GM18870 (cell line): ENCODE measurements at regions not wholly inside any gene's neighbourhood (a gene's known extent, or its start where the extent isn't known, plus 50 kb on each side); places are given as distances from the start of the nearest gene placed in this dataset.
"Not testable (repeated sequence)": the region's sequence is repeated elsewhere in the genome, so short reads cannot be mapped to it uniquely, and the experiment has no call there.

Experiments used
- ATAC-seq: cut with Tn5 transposase; IDR thresholded peaks from one replicate; pipeline ENCODE4 v1.9.1; 2021; ENCODE audit warnings: moderate library complexity; ENCODE audit not compliant: unreplicated experiment

DNA sequence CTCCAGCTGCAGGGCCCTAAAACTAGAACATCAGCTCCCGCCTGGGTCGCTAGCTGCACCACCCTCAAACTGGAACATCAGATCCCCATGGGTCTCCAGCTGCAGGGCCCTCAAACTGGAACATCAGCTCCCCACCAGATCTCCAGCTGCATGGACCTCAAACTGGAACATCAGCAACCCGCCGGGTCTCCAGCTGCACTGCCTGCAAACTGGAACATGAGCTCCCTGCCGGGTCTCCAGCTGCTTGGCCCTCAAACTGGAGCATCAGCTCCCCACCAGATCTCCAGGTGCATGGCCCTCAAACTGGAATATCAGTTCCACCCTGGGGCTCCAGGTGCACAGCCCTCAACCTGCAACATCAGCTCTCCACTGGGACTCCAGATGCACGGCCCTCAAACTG, 82.7 kb downstream of the TFRC start:
- not testable (repeated sequence) for ATAC-seq

DNA sequence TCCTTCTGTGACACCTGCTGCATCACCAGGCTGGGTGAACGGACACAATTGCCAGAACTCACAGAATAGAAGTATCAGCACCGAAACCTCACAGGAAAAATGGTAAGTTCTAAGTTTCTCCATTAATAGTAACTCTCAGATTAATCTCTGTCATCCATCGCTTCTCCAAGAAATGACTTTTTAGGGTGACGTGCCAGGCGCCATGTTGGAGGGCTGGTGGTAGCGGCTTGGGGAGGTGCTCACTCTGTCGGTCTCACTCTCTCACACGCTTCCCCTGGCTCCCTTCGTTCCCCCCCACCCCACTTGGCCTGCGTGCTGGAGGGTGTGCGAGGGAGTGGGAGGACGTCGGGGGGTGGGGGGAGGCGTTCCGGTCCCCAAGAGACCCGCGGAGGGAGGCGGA, 85.6 kb downstream of the TFRC start:
- not testable (repeated sequence) for ATAC-seq

DNA sequence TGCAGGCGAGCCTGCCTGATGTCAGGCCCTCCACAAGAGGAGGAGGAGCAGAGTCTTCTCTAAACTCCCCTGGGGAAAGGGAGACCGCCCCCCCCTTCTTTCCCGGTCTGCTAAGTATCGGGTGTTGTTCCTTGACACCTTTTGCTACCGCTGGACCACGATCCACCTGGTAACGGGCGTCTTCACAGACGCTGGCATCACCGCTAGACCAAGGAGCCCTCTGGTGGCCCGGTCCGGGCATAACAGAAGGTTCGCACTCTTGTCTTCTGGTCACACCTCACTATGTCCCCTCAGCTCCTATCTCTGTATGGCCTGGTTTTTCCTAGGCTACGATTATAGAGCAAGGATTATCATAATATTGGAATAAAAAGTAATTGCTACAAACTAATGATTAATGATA, 86.0 kb upstream of the TNK2 start:
- not testable (repeated sequence) for ATAC-seq

DNA sequence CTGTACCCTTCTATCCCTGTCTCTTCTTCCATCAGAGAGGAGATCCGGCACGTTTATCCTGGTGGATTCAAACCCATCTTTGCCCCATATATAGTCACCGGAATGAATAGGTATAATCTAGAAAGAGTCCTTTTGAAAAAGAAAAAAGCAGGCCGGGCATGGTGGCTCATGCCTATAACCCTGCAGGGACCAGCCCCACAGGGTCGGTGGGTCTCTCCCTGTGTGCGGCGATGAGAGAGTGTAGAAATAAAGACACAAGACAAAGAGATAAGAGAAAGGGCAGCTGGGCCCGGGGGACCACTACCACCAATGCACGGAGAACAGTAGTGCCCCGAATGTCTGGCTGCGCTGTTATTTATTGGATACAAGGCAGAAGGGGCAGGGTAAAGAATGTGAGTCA, 85.3 kb upstream of the TNK2 start:
- not testable (repeated sequence) for ATAC-seq

DNA sequence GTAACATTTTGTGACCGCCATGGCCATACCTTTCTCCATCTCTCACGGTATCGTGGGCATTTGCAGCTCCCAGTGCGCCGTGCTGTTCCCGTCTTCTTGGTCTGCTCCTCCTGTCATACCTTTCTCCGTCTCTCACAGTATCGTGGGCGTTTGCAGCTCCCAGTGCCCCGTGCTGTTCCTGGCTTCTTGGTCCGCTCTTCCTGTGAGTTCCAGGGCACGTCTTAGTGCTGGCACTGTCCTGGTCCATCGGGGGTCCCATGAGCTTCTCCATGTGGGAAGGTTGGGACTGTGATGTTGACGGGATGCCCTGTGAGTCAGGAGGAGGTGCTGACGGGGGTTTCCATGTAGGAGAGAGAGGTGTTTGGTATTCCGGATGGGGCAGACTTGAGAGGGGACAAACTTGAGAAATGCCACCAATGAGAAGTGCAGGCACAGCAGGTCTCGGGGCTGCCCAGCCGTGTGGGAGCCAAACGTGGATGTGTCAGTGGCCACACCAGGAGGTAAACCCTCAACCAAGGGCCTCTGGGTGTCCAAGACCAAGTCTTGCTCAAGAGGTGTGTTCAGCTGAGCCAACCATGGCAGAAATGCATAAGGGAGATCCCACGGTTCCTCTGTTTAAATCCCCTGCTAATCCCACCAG, 84.7 kb upstream of the TNK2 start:
- not testable (repeated sequence) for ATAC-seq

DNA sequence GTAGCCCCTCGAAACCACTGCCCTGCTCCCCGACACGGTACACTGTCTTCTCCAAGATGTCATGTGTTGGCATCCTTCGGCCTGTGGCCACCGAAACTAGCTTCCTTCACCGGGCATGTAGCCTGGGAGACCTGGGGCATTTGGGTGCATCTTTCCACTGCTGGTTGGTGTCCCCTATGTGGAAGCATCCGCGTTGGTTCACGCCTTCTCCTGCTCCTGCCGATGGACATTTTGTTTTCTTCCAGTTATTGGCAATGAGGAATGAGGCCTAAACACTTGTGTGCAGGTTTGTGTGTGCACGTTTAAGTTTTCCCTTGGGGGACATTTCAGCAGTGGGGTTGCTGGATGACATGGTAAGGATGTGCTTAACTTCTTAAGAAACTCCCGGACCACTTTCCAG, 83.6 kb upstream of the TNK2 start:
- not testable (repeated sequence) for ATAC-seq

DNA sequence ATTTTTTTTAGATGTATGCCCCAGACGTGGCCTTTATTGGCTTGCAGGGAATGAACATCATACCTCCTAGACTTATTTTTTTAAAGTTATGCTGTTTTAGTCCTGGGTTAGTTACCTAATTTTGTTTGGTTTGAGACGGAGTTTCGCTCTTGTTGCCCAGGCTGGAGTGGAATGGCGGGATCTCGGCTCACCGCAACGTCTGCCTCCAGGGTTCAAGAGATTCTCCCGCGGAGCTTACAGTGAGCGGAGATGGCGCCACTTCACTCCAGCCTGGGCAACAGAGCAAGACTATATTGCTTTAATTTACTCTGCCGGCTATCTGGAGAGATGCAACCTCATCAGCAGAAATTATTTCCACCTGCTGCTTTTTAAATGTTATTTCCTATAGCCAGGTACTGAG, 82.9 kb upstream of the TNK2 start:
- not testable (repeated sequence) for ATAC-seq

DNA sequence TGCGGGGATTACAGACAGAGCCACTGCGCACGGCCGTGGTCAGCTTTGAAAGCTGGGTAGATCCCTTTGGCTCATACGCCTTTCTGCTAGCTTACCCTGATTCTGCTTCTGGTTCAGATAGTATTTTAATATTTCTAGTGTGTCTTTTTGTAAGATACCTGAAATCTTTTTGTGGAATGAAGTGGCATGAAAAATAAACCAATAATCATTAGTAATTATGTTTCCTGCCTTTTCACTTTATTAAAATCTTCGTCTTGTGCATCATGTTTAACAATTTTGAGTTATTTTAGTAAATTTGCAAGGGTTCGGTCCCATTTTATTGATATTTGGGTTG, 82.5 kb upstream of the TNK2 start:
- not testable (repeated sequence) for ATAC-seq

DNA sequence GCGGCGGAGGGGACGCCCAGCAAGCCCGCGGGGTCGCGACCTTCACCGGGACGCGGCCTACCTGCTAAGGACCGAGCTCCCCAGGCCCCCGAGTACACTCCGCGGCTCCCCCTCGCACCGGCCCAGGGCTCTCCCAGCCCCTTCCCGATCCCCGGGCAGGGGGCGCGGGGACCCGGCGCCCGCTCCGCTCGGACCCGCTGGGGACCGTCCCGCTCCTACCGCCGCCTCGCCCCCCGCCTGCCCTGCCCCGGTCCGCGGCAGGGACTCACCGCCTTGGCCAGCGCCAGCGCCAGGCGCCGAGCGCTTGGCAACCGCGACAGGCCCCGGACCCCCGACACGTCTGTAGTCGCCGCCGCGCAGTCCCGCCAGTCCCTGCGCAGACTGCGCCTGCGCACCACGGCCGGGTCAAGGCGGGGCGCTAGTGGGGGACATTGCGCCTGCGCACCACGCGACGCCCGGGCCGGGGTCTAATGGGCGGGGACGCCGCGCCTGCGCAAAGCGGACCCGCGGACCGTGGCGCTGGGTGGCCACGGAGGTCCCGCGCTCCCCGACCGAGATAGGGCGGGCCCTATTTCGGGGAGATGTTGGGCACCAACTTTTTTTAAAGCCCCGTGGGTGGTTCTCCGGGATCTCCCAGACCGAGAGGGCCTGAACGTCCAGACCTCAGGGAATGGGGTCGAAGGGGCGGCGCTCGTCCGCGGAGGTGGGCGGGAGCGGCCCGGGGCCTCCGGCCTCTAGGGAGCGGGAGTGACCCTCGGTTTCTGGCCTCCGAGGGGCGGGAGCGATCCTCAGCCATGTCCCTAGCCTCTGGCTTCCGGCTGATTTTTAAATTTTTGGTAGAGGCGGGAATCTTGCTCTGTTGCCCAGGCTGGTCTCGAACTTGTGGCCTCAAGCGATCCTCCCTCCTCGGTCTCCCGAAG, 81.8 kb upstream of the TNK2 start:
- ATAC-seq, result peak; percentile 60

DNA sequence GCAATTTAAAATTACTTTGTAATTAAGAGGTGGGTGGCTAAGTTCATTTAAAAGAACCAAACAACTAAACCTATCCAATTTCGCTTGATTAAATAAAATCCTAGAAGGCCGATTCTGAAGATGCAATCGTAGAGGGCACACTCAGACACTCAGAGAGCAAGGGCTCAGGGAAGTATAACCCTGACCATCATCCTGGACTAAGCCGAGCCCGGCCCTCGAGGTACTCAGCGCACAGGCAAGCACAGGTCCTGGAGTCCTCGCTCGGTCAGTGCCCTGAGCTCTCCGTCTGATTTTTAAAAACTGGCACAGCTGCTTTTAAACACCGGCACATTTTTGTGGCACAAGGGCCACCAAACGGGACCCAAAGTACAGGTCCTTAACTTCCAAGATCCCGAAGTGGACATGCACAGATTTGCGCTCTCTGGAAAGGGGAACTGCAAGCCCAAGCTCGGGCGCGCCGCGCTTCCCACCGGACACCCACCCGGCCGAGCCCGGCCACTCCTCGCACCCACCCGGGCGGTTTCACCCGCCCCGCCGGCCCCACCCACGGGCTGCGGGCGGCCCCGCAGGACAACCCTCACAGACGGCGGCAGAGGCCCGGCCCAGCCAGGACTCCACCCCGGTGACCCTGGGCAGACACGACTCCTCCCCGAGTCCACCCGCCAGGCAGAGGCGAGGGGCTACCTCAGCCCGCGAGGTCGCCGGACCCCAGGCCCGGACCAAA, 81.0 kb upstream of the TNK2 start:
- ATAC-seq, result peak; percentile 19

DNA sequence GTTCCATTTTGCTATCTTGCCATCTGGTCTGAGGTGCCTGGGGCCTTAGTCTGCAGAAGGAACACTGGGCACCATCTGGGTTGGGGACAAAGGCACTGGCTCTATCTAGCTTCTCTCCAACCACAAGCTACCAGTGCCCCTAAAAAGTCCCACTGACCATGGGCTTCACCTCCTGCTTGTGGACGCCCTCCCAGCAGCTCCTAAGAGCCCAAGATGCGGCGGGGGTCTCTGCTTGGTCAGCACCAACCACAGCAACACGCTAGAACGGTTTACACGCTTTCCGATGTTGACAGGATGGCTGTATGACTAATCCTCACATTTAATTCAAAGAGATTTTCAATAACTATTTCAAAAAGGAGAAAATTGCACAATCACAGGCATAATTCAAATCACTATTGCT, 80.4 kb upstream of the TNK2 start:
- ATAC-seq, result not testable (repeated sequence)

DNA sequence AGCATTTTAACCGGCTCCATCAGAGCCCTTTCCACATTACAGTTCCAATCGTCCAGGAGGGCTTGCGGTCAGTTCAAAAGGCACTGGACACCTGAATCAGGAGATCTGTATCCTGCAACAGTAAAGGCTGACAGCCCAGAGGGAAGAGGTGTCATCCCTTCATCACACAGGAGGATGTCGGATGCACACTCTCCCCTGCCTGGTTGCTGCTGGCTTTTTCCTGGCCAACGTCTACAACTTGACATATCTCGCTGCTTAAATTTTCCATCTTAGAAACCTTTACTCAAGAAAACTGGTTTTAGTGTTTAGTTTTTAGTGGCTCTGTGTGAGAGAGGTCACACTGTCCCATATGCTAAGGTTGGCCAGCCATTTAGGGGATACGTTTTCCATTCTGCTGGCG, 78.7 kb upstream of the TNK2 start:
- ATAC-seq, result not testable (repeated sequence)

DNA sequence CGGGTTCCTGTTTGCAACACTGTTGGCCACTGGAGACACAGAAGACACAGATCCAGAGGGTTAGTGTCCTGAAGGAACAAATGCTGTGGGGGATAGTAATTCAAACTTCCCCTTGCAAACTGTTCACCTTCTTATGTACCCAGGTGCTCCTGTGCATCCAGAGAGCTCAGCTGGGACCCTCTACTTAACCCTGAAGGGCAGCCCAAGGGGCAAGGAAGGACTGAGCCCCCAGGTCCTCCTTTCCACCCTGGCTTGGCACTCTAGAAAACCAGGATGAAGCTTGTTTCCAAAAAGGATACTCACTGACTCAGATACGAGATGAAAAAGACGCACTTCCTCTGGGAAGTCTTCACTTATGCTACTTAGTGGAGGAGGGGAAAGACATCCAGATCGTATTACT, 78.2 kb upstream of the TNK2 start:
- ATAC-seq, result not testable (repeated sequence)

DNA sequence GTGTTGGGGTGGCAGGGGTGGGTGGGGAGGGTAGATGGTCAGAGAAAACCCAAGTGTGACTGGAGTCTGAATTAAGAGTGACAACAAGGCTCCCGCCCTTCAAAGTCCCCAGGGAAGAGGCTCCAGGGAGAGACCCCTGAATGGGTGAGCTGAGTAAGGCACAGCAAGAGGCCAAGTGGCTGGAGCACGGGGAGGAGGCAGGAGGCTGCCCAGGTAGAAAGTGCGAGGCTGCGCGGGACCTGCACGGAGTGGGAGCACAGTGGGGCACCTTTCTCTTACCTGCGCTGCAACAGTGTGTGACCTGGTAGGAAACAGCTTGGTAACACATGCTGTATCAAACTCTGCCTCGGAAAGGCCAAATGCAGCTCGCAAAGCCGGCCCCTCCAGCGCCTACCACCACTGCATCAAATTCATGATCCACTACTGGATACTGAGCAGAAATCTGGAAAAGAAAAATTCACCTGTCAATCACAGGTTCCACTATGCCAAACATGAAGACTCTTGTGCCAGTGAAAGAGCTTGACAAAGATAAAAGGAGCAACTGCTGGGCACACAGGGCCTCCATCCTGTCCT, 77.1 kb upstream of the TNK2 start:
- not testable (repeated sequence) for ATAC-seq

DNA sequence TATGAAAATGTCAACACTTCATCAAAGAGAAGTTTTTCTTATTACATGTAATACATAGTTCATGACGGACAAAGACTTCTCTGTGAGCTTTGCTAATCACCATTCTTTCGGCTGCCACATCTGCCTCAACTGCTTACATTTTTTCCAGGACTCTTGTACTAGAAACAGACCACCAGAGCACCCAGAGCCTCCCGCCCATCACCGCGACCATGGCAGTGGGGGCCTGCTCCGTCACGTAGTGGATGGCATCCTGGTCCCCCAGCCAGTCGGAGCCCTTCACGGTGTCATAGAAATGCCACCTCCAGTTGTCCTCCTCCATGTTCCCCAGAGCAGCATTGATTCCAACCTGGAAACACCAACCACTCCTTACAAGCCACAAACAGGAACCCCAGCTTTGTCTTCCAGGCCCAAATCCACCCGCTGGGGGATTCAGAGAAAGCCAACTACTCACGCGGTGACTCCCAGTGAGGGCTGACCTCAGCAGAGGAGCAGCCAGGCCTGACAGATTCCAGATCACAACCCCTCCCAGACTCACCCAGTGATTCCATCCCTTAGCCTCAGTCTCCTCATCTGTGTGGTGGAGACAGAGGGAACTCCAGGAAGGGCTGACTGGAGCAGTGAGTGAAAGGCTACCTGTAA, 76.2 kb upstream of the TNK2 start:
- ATAC-seq, result not testable (repeated sequence)

DNA sequence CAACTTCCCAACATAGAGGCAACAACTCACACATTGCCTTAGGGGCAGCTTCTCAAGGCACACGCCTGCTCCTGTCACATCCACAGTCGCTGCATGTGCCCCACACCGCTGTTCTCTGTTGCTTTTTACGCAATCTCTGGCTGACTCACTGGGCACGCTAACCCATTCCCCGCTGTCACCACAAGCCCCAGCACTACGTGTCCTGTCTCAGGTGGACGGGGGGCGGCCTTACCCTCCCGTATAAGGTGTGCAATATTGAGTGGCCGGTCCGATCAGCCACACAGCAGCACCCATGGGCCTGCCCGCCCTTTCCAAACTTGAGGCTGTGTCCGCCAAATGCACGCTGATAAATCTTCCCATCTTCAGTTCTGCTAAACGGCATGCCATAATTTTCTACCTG, 75.5 kb upstream of the TNK2 start:
- not testable (repeated sequence) for ATAC-seq

DNA sequence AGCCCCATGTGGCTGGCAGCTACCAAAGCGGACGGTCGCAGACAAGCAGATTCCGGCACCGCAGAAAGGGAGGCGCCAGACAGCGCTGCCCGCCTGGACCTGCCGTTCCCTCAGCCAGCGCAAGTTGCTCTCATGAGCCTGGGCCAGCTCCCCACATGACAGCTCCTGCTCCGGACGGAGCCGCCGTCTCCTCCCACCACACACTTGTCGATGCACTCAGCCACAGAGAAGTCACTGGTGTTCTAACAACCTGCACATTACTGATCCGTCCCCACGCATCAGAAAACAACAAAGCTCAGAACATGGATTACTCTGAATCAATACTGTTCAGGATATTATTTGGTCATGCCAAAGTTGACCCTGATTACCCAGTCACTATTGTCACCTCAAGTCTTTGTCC, 74.4 kb upstream of the TNK2 start:
- ATAC-seq, result not testable (repeated sequence)

DNA sequence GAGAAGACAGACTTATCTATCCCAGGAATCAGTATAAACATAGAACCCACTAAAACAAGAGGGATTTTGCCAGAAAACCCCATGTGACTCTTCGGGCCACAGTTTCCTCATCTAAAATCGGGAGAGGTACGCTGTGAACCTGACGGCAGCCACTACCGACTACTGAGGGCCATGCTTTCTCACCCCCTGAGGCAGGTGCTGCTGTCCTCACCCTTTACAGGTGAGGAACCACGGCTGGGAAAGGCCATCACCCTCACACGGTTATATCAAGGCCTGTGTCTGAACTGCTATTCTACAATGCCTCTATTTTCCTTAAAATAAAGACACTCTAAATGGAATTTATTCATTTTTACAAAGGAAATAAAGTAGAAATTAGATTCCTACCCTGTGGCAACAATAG, 73.4 kb upstream of the TNK2 start:
- ATAC-seq, result not testable (repeated sequence)

DNA sequence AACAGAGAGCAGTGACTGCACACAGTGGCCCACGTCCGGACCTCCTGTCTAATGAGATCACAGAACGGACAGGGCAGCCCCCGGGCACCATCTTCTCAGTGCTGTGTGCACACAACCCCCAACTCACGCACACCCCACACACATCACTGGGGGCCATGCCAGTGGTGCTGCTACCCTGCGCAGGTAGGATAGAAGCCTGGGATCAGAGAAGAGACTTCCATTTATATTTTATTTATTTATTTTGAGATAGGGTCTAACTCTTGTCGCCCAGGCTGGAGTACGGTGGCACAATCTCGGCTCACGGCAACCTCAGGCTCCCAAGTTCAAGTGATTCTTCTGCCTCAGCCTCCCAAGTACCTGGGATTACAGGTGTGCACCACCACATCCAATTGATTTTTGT, 71.5 kb upstream of the TNK2 start:
- ATAC-seq, result not testable (repeated sequence)

DNA sequence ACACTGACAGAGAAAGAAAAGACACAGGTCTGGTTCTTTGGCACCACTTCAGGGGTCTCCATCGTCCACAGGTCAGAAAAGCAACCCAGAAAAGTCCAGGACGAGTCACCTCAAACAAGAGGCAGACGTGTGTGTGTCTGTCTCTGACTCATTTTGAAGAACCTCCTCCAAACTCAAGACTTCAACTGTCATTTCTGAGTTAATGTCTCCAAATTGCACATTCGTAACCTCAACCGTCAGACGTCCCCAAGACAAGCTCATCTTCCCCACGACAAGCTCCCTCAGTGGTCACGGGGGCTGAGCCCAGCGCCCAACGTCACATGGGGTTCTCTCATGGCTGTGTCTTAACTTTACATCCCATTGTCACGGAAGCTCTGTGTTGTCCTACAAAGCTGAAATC, 70.2 kb upstream of the TNK2 start:
- ATAC-seq, result not testable (repeated sequence)

DNA sequence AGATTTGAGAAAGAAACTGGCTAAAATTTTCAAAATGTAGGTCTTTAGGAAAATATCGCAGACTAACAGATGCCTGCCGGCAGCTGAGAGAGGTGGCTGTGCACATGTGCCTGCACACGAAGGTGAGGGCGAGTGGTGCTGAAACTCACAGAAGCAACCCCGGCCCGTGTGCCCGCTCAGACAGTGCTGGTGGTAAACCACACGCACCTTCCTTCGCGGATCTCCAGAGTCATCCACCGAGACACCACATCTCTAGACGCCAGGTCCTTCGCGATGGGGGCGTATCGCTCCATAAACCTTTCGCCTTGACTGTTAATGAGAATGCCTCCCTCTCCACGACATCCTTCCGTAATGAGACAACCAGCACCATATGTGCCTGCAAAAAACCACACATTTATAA, 68.5 kb upstream of the TNK2 start:
- not testable (repeated sequence) for ATAC-seq
